Loucy (cell line): ENCODE measurements at regions not wholly inside any gene's neighbourhood (a gene's known extent, or its start where the extent isn't known, plus 50 kb on each side); places are given as distances from the start of the nearest gene placed in this dataset.
"Not testable (repeated sequence)": the region's sequence is repeated elsewhere in the genome, so short reads cannot be mapped to it uniquely, and the experiment has no call there.

Source experiments
- H2AFZ ChIP-seq: fragments of 200-600 bp; sonication (generic); 2 replicates; pipeline ENCODE4 v1.6.0; 2016; ENCODE audit warnings: antibody characterized with exemption, mild to moderate bottlenecking, low read length, moderate library complexity
- H3F3A ChIP-seq: fragments of 200-600 bp; 2 replicates; pipeline ENCODE4 v1.6.0; 2016; ENCODE audit warnings: antibody characterized with exemption, low read depth, mild to moderate bottlenecking
- H3K27me3 ChIP-seq: fragments of 200-600 bp; sonication (generic); 2 replicates; pipeline ENCODE4 v1.6.1; 2014; ENCODE audit warnings: low read length, mild to moderate bottlenecking; ENCODE audit not compliant: insufficient read depth, poor library complexity, severe bottlenecking
- H3K36me3 ChIP-seq: fragments of 200-600 bp; sonication (generic); 2 replicates; pipeline ENCODE4 v1.6.1; 2016; ENCODE audit warnings: low read length; ENCODE audit not compliant: insufficient read depth
- H3K4me1 ChIP-seq: fragments of 200-600 bp; sonication (generic); 2 replicates; pipeline ENCODE4 v1.5.1; 2014; ENCODE audit warnings: low read length, mild to moderate bottlenecking; ENCODE audit not compliant: insufficient read depth, poor library complexity, severe bottlenecking
- H3K4me2 ChIP-seq: fragments of 200-600 bp; sonication (generic); 2 replicates; pipeline ENCODE4 v1.6.0; 2014; ENCODE audit warnings: antibody characterized with exemption, low read length, low read depth, mild to moderate bottlenecking; ENCODE audit not compliant: poor library complexity, severe bottlenecking
- H3K4me3 ChIP-seq: fragments of 200-600 bp; sonication (generic); 2 replicates; pipeline ENCODE4 v1.5.1; 2014; ENCODE audit warnings: low read length, mild to moderate bottlenecking, mixed read lengths; ENCODE audit not compliant: poor library complexity, severe bottlenecking
- H3K79me2 ChIP-seq: fragments of 200-600 bp; sonication (generic); 2 replicates; pipeline ENCODE4 v1.6.1; 2014; ENCODE audit warnings: low read length; ENCODE audit not compliant: insufficient read depth
- H3K9ac ChIP-seq: fragments of 200-600 bp; sonication (generic); 2 replicates; pipeline ENCODE4 v1.6.0; 2014; ENCODE audit warnings: mild to moderate bottlenecking, low read depth, low read length, moderate library complexity; ENCODE audit not compliant: poor library complexity, severe bottlenecking
- H3K9me2 ChIP-seq: fragments of 200-600 bp; sonication (generic); replicated peaks from 2 replicates; pipeline ENCODE4 v1.6.1; 2016; ENCODE audit warnings: low read depth, low read length, mixed read lengths
- H3K9me3 ChIP-seq: fragments of 200-600 bp; sonication (generic); 2 replicates; pipeline ENCODE4 v1.6.1; 2014; ENCODE audit warnings: mild to moderate bottlenecking, antibody characterized with exemption, low read length, low read depth; ENCODE audit not compliant: insufficient read depth
- H4K20me1 ChIP-seq: fragments of 200-600 bp; sonication (generic); 2 replicates; pipeline ENCODE4 v1.6.0; 2014; ENCODE audit warnings: antibody characterized with exemption, low read length, mild to moderate bottlenecking; ENCODE audit not compliant: insufficient read depth, poor library complexity, severe bottlenecking
- CTCF ChIP-seq: fragments of 200-600 bp; sonication (generic); conservative IDR thresholded peaks from 2 replicates; pipeline ENCODE4 v1.5.1; 2014; ENCODE audit warnings: mild to moderate bottlenecking, antibody characterized with exemption, low read length
- EZH2phosphoT487 ChIP-seq: fragments of 200-600 bp; IDR thresholded peaks from 2 replicates; pipeline ENCODE4 v1.6.1; 2018; ENCODE audit warnings: antibody characterized with exemption, mild to moderate bottlenecking, moderate library complexity, borderline replicate concordance

- TF ChIP-seq EZH2phosphoT487: no peak
- TF ChIP-seq CTCF: no peak
- Histone ChIP-seq H2AFZ (no peak overlapping the region), H3K9ac (no peak overlapping the region), H3K4me2 (no peak overlapping the region), H3K4me1 (no peaks in the 10 kb centered on the region), H3K9me2 (no peaks in the 10 kb centered on the region), H3K9me3 (no peaks in the 10 kb centered on the region), H3F3A (no peaks in the 10 kb centered on the region), H3K4me3 (no peak overlapping the region), H4K20me1 (no peaks in the 10 kb centered on the region), H3K36me3 (no peaks in the 10 kb centered on the region), H3K27me3 (no peaks in the 10 kb centered on the region), H3K79me2 (no peaks in the 10 kb centered on the region)
Measured at GRCh38 chr4:137414802-137415201, 117.5 kb downstream of the PCDH18 start.

- Histone ChIP-seq H2AFZ (no peak overlapping the region), H3K9me2 (no peaks in the 10 kb centered on the region), H3K4me2 (no peak overlapping the region), H3K4me3 (no peak overlapping the region), H3K36me3 (no peaks in the 10 kb centered on the region), H3K4me1 (no peaks in the 10 kb centered on the region), H3F3A (no peaks in the 10 kb centered on the region), H3K27me3 (no peaks in the 10 kb centered on the region), H4K20me1 (no peaks in the 10 kb centered on the region), H3K79me2 (no peaks in the 10 kb centered on the region), H3K9me3 (no peaks in the 10 kb centered on the region), H3K9ac (no peak overlapping the region)
- no peak for TF ChIP-seq CTCF
Measured at GRCh38 chr4:137408527-137409177, 123.6 kb downstream of the PCDH18 start.

DNA sequence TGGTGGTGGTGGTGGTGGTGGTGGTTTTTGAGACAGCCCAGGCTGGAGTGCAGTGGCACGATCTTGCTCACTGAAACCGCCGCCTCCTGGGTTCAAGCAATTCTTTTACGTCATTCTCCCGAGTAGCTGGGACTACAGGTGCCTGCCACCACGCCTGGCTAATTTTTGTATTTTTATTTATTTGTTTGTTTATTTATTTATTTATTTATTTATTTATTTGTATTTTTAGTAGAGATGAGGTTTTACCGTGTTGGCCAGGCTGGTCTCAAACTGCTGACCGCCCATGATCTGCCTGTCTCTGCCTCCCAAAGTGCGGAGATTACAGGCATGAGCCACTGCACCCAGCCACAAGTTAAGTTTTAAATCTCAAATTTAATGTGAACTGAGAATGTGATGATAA, 126.5 kb downstream of the PCDH18 start:
- H4K20me1 ChIP-seq, H3K9me2 ChIP-seq, H3K9me3 ChIP-seq, H3K36me3 ChIP-seq, H3F3A ChIP-seq, H3K4me2 ChIP-seq, H3K27me3 ChIP-seq, H3K4me1 ChIP-seq, H3K9ac ChIP-seq, H3K79me2 ChIP-seq, H3K4me3 ChIP-seq, H2AFZ ChIP-seq: not testable (repeated sequence)

DNA sequence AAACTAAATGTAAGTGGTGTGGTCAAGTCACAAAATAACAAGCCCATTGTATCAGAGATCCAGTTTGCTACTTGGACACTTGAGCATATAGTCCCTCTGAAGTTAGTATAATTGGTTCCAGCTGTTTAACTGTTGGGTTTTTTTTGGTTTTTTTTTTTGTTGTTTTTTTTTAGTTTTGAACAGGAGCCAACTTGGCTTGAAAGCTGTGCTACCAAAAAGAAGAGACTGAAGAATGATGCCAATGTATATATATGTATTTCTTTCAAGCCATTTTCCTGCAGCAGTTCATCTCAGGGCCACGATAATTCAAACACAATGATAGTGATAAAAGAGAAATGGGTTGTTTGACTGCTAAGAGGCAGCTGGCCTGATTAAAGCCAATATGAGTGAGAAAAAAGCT, 138.3 kb downstream of the PCDH18 start:
- Histone ChIP-seq H3K4me1 (no peaks in the 10 kb centered on the region), H3K36me3 (no peaks in the 10 kb centered on the region), H2AFZ (no peak overlapping the region), H3K27me3 (no peaks in the 10 kb centered on the region), H3K9me2 (no peaks in the 10 kb centered on the region), H3K9ac (no peak overlapping the region), H3K79me2 (no peaks in the 10 kb centered on the region), H4K20me1 (no peaks in the 10 kb centered on the region), H3F3A (no peaks in the 10 kb centered on the region), H3K9me3 (no peaks in the 10 kb centered on the region), H3K4me2 (no peak overlapping the region), H3K4me3 (no peak overlapping the region)
- TF ChIP-seq CTCF (no peak), EZH2phosphoT487 (no peak)
